NCI-H146 (cell line): ENCODE measurements at regions not wholly inside any gene's neighbourhood (a gene's known extent, or its start where the extent isn't known, plus 50 kb on each side); places are given as distances from the start of the nearest gene placed in this dataset.

ENCODE experiments used
- DNase-seq: peaks from one replicate; lab custom pipeline; 2025; lab: John Stamatoyannopoulos, UW

DNA sequence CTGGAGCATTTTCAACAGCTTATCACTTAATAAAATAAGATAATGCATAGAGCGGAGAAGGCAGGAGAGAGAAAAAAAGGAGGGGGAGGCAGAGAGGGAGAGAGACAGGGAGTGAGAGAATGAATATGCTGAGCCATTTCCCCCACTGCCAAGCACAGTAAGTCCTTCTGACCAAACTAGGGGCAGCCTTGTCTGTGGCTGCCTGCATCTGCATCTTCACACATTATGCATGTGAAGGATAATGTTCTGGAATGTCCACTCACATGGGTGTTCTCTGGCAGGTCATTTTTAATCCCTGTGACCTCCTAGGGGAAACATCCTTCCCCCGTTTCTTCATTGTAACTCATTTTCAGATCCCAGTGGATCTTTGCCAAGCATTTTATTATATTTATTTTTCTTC is 269.3 kb downstream of the FOXA2 start:
- DNase-seq: no peak

DNA sequence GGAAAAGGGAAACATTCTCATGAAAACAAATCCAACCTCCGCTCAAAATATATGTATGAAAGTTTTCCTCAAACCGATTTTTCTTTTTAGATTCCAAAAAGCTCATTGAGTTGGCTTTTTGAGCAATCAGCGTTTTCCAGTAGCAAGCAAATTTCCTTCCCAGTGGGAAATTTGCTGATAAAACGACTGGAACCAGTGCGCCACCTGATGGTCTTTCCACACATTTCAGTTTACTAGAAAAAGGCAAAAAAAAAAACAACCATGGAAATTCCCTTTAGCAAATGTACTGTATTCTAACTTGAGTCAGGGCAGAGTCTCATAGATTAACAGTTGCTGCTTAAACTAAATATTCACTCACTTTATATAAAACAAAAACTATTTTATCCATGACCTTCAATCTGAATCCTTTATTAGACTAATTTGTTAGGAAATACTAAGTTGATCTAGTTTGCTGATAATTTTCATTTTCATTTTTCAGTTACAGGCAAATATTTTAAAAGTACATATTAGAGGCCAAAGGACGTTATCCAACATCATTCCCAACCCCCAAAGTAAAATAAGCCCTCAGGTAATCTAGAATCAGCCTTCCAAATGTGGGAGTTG is 271.5 kb downstream of the FOXA2 start:
- peak; percentile 37 for DNase-seq

DNA sequence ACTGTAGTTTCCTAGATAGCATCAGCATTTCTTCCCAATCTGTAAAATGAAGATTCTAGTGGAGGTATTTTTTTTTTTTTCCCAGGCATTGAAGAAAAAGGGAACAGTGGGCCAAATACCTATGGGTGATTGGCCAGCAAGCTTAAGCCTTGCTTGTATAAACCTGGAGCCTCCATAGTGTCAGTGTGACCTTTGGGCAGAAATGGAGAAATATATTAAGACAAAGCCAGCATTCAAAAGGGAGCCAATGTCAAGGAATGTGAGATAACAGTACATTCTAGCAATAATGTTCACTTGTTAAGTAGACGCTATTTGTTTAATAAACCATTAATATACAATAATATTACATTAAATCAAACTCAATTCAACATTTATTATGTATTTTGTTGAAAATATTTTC is 275.4 kb downstream of the FOXA2 start:
- no peak for DNase-seq

- no peak for DNase-seq
Observed at GRCh38 chr20:22307409-22307808, 277.0 kb downstream of the FOXA2 start.

GRCh38 chr20:22305381-22305780 is 279.0 kb downstream of the FOXA2 start:
- DNase-seq: no peak

DNA sequence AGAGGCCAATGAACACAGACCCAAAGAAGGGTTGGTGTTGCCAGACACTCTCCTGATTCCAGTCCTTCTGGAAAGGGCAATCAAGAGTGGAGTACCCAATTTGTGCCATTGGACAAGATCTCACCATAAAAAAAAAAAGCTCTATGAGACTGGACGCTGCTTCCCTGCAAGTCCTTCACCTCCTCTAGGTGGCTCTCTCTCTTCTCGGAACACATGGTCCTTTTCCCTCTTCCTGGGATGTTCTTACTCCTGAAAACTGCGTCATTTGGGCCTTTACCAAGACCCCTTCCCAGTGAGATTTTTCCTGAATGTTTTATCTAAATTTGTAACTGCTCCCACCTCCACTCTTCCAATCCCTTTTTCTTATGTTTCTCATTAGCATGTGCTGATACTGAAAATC is 280.8 kb downstream of the FOXA2 start:
- DNase-seq: no peak

DNA sequence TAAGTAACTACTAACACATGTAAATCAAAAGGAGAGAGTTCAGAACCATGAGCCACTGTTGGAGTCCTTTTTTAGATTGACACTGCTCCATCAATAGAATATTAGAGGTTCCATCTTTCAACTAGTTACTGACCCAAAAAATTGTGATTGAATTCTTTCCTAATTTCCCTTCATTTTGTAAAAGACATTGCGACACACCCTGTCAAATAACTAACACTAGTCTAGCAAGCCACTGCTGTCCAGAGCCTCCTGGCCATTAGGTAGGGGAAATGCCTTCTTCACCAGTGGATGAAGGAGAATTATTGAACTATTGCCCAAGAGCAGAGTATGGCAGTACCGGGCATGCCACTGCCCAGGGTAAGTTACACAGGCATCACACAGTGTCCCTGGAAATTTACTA is 282.3 kb downstream of the FOXA2 start:
- DNase-seq: no peak

DNA sequence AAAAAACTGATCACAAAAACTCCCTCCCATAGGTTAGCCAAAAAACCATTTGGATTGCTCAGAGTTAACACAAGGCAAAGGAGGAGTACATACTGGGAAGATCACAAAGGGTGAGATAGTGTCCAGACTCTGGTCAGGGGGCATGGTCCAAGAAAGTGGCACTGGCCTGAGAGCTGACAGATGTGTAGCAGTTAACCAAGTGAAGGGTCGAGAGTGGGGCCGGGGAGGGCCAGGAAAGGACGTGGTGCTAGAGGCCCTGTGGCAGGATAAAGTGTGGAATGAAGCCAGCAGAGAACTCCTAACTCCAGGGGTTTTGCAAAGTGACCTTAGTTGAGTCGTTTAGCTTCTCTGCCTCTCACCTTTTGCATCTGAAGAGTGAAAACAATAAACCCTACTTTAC is 290.5 kb downstream of the FOXA2 start:
- no peak for DNase-seq

DNA sequence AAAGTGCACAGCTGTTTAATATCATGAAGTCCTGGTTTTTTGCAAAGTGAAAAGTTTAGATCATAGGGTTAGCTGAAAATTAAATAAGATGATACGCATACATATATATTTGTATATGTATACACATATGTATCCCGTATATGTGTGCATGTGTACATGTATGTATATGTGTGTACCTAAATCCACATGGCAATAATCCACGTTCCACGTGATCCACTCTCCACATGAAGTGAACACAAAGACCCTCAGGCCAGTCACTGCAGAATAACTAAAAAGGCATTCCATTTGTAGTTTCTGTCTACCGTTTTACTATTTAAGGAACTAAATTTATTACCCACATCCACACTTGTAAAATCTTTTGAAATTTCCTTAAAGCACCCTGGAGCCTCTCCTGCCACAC is 294.9 kb downstream of the FOXA2 start:
- DNase-seq: no peak

DNA sequence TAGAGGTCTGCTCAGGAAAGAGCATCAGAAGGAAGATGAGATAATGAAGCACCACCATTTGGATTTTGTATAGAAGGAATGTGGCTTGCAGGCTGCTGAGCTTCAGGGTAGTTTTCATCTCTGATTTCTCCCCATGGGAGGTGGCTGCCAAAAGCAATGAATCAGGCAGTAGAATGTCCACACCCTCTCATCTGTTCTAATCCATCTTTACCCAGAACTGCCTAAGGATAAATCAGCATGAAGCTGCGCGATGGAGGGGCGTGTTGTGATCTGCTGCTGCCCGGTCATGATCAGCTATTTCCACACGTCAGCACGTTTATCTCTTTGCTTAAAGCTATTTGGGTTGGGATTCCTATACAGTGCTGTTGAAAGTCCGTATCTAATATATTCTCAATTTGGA is 295.4 kb downstream of the FOXA2 start:
- DNase-seq: no peak

GRCh38 chr20:22288156-22288555 is 296.2 kb downstream of the FOXA2 start:
- no peak for DNase-seq

- DNase-seq: no peak
Observed at GRCh38 chr20:22285555-22285954, 298.8 kb downstream of the FOXA2 start.

- no peak for DNase-seq
Observed at GRCh38 chr20:22282696-22283095, 301.7 kb downstream of the FOXA2 start.

- no peak for DNase-seq
Observed at GRCh38 chr20:22274330-22274729, 310.0 kb downstream of the FOXA2 start.

- DNase-seq: no peak
Observed at GRCh38 chr20:22268675-22269074, 315.7 kb downstream of the FOXA2 start.

DNA sequence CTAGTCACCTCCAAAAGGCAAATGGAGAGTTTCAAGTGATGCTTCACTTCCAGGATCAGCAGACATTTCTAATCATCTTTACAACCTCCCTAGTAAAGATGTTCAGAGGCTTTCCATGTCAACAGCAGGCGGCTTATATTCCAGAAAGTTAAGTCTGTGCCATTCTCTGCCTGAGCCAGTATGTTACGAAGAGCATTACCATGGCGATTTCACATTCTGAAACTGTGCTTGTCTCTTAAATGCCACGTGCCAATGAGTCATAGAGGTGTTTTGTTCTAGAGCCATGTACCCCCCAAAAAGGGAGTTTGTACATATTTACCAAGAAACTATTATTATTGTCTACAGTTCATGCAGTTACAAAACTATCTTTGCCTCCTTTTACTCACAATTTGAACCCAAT is 319.5 kb downstream of the FOXA2 start:
- DNase-seq: no peak

DNA sequence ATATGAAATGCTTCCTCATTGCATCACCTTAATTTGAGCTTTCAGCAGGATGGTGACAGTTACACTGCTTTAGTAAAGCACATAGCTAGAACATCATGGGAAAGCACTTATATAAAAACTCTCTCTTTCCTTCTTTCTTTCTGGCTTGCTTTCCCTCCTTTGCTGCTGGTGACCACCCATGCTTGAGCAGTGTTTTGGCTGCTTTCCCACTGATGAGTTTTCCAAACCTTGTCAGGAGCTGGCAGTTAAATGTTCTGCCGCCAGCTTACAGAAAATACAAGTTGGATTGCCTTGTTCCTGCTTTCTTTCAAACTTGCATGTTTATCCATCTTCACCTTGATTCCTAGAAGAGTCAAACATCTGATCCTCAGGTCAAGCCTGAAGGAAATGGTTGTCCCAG is 323.9 kb downstream of the FOXA2 start:
- no peak for DNase-seq

DNA sequence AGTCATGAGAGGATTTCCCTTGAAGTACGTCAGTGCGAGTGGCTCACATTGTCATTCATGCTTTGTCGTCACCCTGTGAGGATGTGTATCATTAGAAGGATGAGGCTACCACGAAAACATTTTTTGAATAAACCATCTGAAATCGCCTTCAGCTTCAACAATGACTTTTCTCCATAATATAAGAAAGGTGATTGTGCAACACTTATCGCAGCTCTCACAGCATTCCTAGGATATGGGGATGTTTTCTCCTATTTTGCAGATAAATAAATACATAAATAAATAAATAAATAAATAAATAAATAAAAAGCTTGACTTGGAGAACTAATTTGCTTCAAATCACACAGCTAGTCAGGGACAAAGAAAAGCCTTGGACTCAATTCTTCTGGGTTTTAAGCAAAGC is 326.5 kb downstream of the FOXA2 start:
- DNase-seq: no peak

DNA sequence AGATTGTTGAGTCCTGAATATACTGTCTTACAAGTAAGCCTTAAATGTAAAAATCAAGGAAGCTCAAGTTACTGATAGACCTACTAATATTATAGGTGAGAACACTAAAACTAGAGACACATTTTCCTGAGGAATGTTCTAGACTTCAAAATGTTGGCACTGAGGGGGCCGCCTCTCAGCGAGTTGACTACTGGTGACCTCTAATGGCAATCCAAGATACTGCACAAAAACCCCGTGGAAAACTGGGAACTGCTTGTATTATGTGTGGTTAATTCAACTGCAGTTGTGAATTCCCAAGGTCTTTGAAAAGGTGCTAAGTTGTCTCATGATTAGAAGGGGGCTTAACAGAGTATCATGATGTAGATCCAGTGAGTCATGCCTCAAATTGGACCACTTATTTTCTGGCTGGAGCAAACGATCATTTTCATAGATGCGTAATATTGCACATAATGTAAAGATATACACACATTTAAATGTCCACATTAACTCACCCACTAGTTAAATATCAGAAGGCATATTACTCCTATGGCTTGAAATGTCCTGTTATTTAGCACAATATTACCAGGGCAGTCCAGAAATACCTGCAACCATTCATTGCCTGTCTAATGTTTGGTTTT is 336.2 kb downstream of the FOXA2 start:
- no peak for DNase-seq

GRCh38 chr20:22245139-22245538 is 339.2 kb downstream of the FOXA2 start:
- no peak for DNase-seq

DNA sequence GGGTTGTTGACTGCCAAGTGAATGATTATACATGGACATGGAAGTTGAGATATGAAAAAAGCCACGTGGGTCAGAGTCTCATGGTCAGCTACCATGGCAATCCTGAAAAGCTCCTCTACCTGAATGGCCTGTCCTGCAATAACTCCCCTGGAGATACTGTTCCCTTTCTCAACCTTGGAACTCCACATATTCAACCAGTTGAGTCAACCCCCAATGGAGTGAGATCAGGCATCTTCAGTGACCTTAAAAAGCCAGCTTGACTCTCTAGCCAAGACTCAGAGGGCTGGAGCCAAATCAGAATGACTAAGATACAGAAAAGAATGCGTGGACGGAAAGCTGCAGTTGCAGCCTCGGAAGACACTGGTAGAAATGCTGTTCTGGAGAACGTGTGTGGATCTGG is 341.3 kb downstream of the FOXA2 start:
- no peak for DNase-seq

DNA sequence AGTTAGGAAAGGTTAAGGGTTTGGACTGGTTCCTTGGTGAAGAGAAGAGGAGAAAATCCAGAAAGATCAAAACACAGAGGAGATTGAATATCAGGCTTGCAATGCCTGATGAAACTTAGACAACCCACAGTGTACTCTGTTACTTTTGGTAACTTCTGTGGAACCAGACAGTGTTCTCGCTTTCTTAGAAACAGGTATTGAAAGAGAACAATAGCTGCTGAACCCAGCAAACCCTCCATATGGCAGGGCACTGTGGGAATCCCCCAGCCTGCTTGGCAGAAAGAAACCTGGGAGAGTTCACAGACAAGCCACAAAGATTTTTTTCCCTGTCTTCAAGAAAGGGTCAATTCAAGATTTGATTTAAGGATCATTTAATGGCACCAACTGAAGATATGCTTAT is 342.8 kb downstream of the FOXA2 start:
- no peak for DNase-seq

- DNase-seq: no peak
Observed at GRCh38 chr20:22232923-22233322, 351.4 kb downstream of the FOXA2 start.

- no peak for DNase-seq
Observed at GRCh38 chr20:22232473-22232872, 351.9 kb downstream of the FOXA2 start.
